ENCODE measurements at regions not wholly inside any gene's neighbourhood (a gene's known extent, or its start where the extent isn't known, plus 50 kb on each side); places are given as distances from the start of the nearest gene placed in this dataset.

- no peaks in the 10 kb centered on the region for H3K9me3 ChIP-seq (ENCODE audit: low read length)
- H3K27ac ChIP-seq (ENCODE audit: low read depth, low read length, poor library complexity, severe bottlenecking), result no peak overlapping the region
- no peaks in the 10 kb centered on the region for H3F3A ChIP-seq (ENCODE audit: insufficient read depth, low read length)
- TF ChIP-seq CTCF (IDR thresholded peaks at IDR 0.05; ENCODE audit: low read length), result no peak
- no peak for TF ChIP-seq EZH2 (IDR thresholded peaks at IDR 0.05; ENCODE audit: borderline replicate concordance, low read length)
- H3K4me1 ChIP-seq (ENCODE audit: insufficient read depth, low read length, severe bottlenecking), result no peaks in the 10 kb centered on the region
- no peak overlapping the region for H3K4me3 ChIP-seq (ENCODE audit: low read depth, low read length, poor library complexity, severe bottlenecking)
- H3K9ac ChIP-seq (ENCODE audit: low read length), result no peak overlapping the region
- no peak overlapping the region for H3K4me2 ChIP-seq (ENCODE audit: low read length)
- no peaks in the 10 kb centered on the region for H3K36me3 ChIP-seq (ENCODE audit: insufficient read depth, low read length)
- no peaks in the 10 kb centered on the region for H3K27me3 ChIP-seq (ENCODE audit: insufficient read depth, low read length)
- no peaks in the 10 kb centered on the region for H3K79me2 ChIP-seq (ENCODE audit: insufficient read depth, low read length)
- H4K20me1 ChIP-seq (ENCODE audit: insufficient read depth, low read length), result no peaks in the 10 kb centered on the region
- H3K9me2 ChIP-seq (ENCODE audit: low read depth, low read length), result no peaks in the 10 kb centered on the region
- no peak overlapping the region for H2AFZ ChIP-seq (ENCODE audit: low read length)
Observed at GRCh38 chr10:42476101-42476500, 162.3 kb downstream of the ZNF33B start.

- H3K36me3 ChIP-seq (ENCODE audit: insufficient read depth, low read length), result no peaks in the 10 kb centered on the region
- H3K79me2 ChIP-seq (ENCODE audit: insufficient read depth, low read length), result no peaks in the 10 kb centered on the region
- no peaks in the 10 kb centered on the region for H3K27me3 ChIP-seq (ENCODE audit: insufficient read depth, low read length)
- no peaks in the 10 kb centered on the region for H3F3A ChIP-seq (ENCODE audit: insufficient read depth, low read length)
- H3K9me3 ChIP-seq (ENCODE audit: low read length), result no peaks in the 10 kb centered on the region
- H3K9ac ChIP-seq (ENCODE audit: low read length), result no peak overlapping the region
- no peak overlapping the region for H3K27ac ChIP-seq (ENCODE audit: low read depth, low read length, poor library complexity, severe bottlenecking)
- no peak overlapping the region for H3K4me3 ChIP-seq (ENCODE audit: low read depth, low read length, poor library complexity, severe bottlenecking)
- TF ChIP-seq EZH2 (IDR thresholded peaks at IDR 0.05; ENCODE audit: borderline replicate concordance, low read length) (no peak), CTCF (IDR thresholded peaks at IDR 0.05; ENCODE audit: low read length) (no peak)
- no peaks in the 10 kb centered on the region for H4K20me1 ChIP-seq (ENCODE audit: insufficient read depth, low read length)
- no peaks in the 10 kb centered on the region for H3K9me2 ChIP-seq (ENCODE audit: low read depth, low read length)
- H3K4me1 ChIP-seq (ENCODE audit: insufficient read depth, low read length, severe bottlenecking), result no peaks in the 10 kb centered on the region
- no peak overlapping the region for H3K4me2 ChIP-seq (ENCODE audit: low read length)
- H2AFZ ChIP-seq (ENCODE audit: low read length), result no peak overlapping the region
Observed at GRCh38 chr10:42475168-42476098, 162.9 kb downstream of the ZNF33B start.

- Histone ChIP-seq H2AFZ (ENCODE audit: low read length) (no peak overlapping the region), H3K9me2 (ENCODE audit: low read depth, low read length) (no peaks in the 10 kb centered on the region)
Observed at GRCh38 chr10:42454313-42454712, 184.1 kb downstream of the ZNF33B start.

More at GRCh38 chr10:42454313-42454712, 184.1 kb downstream of the ZNF33B start:
- H3K9me3 ChIP-seq (ENCODE audit: low read length), result no peaks in the 10 kb centered on the region
- H3K27ac ChIP-seq (ENCODE audit: low read depth, low read length, poor library complexity, severe bottlenecking), result no peak overlapping the region
- H3K36me3 ChIP-seq (ENCODE audit: insufficient read depth, low read length), result no peaks in the 10 kb centered on the region
- no peak for TF ChIP-seq CTCF (IDR thresholded peaks at IDR 0.05; ENCODE audit: low read length)
- no peak for TF ChIP-seq EZH2 (IDR thresholded peaks at IDR 0.05; ENCODE audit: borderline replicate concordance, low read length)
- no peak overlapping the region for H3K4me2 ChIP-seq (ENCODE audit: low read length)
- no peaks in the 10 kb centered on the region for H3K4me1 ChIP-seq (ENCODE audit: insufficient read depth, low read length, severe bottlenecking)
- no peaks in the 10 kb centered on the region for H3F3A ChIP-seq (ENCODE audit: insufficient read depth, low read length)
- no peak overlapping the region for H3K4me3 ChIP-seq (ENCODE audit: low read depth, low read length, poor library complexity, severe bottlenecking)
- H3K9ac ChIP-seq (ENCODE audit: low read length), result no peak overlapping the region
- no peaks in the 10 kb centered on the region for H3K27me3 ChIP-seq (ENCODE audit: insufficient read depth, low read length)
- H3K79me2 ChIP-seq (ENCODE audit: insufficient read depth, low read length), result no peaks in the 10 kb centered on the region
- no peaks in the 10 kb centered on the region for H4K20me1 ChIP-seq (ENCODE audit: insufficient read depth, low read length)

All from OCI-LY1 (cell line).